CD4-positive, alpha-beta T cell treated with Interleukin-21 for 1 hour (primary cell): ENCODE measurements at regions not wholly inside any gene's neighbourhood (a gene's known extent, or its start where the extent isn't known, plus 50 kb on each side); places are given as distances from the start of the nearest gene placed in this dataset.

Source experiments
- DNase-seq: peaks from one replicate; pipeline ENCODE4 v3.0.0-alpha.2; 2020

DNA sequence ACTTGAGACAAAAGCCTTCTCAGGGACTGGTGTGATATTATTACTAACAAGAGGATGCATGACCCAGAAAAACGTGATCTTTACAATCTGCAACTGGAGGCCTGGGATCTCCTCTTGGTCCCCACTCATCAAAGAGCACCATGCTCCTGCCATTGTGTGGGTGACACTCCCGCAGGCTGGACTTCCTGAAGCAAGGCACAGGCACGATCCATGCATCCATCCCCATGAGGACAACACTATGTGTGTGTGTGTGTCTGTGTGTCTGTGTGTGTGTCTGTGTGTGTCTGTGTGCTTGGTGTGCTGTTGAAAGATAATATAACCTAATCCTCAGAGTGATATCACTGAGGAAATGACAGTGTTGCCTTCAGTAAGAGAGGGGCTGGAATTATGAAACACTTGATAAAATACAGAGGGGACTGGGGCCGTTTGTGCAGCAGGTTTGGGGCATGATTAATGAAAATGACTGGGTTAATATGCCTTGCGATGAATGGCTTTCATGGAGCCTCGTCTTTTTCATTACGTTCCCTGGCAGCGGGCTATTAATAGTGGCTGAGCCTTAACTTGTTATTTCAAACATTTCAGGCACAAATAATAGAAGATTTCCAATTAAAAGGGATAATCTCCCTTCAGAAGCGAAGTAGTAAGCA, 180.8 kb upstream of the TCERG1L start:
- DNase-seq = no peak

GRCh38 chr10:131493432-131493831, 181.9 kb upstream of the TCERG1L start:
- no peak for DNase-seq

DNA sequence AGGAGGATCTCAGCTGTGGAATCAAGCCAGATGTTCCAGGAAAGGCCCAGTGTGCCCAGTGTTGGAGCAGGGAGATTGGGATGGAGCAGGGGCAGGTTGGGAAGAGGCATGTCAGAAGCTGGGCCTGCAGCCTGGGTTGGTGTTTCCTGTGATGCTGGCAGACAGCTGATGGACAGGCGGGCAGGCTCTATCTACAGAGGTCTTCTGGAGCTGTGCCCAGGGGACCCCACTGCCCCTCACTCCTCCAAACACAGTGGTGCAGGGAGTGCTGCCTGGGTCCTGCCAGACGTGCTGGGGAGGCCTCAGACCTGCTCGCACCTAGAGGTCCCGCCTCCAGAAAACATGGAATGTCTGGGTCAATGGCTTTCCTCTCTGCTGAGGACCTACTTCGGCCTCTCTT, 182.9 kb upstream of the TCERG1L start:
- DNase-seq = no peak

GRCh38 chr10:131495224-131495623, 183.7 kb upstream of the TCERG1L start:
- DNase-seq = no peak

DNA sequence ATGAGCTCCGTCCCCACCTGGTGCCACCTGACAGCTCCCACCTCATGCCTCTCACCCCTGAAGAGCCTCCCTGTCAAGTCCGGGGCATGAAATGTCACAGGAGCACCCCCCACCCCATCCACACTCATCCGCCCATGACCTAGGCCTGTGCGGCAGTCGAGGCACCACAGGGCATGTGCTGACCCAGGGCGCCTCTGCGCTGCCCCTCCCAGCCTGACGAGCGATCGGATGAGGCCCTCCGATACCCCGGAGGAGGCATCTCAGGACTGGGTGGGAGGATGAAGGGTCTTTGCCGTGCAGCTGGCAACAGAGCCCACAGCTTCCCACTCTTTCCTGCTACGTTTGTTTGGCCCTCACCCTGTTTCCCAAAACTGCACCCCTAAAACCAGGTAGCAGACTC, 184.4 kb upstream of the TCERG1L start:
- no peak for DNase-seq

GRCh38 chr10:131496351-131497052, 185.0 kb upstream of the TCERG1L start:
- DNase-seq = no peak

DNA sequence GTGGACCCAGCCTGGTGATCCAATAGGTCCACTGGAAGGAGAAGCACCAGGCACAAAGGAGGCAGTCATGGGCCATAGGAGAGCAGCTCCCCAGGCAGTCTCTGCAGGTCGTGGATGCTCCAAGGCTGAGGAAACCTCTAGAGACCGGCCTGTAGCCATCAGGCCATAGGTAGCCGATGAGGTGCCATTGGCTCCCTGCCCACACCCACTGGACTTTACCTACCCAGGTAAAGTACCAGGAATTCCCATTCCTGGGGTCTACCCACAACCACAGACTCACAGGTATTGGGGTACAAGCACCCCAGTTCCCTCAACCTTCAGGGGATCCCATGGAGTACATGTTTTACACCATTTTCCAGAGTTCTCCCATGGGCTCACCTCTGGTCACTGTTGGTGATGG, 188.0 kb upstream of the TCERG1L start:
- DNase-seq = no peak

DNA sequence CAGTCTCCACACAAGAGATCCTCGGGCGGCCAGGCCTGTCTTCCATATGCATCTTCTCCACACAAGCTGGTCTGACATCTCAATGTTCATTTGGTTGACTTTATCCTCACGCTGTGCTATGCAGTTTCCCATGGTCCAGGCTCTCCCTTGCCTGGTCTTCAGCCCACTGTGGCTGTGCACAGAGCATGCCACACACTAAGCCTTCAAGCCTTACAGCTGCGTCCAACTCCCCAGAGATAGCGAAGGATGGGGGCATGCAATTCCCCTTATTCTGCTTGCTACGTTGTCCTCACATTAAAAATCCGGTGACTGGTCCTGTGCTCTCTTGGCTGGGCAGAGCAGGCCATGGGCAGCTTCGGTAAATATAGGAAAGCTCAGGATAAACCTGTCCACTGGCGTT, 188.7 kb upstream of the TCERG1L start:
- no peak for DNase-seq

DNA sequence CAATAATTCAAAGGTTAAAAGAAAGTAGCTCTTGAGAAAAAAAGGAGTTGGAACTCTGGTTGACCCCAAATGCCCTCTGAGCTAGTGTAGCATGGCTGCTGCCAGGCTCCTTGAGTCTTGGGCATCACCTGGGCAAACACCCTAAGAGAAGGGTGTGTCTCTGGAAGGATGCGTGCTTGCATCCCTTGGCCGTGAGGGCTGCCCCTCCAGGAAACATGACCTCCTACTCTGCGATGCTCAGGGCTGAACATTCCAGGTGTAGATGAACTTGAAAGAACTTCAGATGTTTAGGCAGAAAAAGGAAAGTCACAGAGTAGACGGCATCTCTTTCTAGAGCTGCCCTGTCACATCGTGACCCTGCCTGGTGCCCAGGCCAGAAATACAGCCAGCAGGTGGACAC, 189.4 kb upstream of the TCERG1L start:
- DNase-seq = no peak

- DNase-seq = no peak
Measured at GRCh38 chr10:131503992-131504391, 192.5 kb upstream of the TCERG1L start.

GRCh38 chr10:131511391-131511790, 199.9 kb upstream of the TCERG1L start:
- no peak for DNase-seq

DNA sequence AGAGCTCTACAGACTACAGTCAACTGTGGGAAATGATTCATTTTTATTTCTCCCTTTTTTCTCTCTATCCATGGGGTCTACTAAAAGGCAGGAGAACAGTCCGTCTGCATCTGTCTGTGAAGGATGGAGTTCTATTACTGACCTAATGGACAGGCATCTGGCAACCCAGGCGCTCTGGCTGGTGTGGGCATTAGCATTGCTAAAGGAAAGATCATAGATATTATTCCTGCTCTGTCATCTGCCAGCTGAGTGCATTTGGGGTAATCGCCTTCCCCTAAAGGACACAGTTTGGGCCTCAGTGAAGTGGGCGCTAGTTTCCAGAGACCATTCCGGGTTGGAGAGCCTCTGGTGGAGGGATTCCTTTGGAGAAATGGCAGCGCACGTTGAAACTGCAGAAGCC, 201.3 kb upstream of the TCERG1L start:
- no peak for DNase-seq

- DNase-seq = no peak
Measured at GRCh38 chr10:131513445-131513844, 201.9 kb upstream of the TCERG1L start.

GRCh38 chr10:131513901-131514300, 202.4 kb upstream of the TCERG1L start:
- no peak for DNase-seq

- DNase-seq = no peak
Measured at GRCh38 chr10:131514454-131514853, 202.9 kb upstream of the TCERG1L start.

DNA sequence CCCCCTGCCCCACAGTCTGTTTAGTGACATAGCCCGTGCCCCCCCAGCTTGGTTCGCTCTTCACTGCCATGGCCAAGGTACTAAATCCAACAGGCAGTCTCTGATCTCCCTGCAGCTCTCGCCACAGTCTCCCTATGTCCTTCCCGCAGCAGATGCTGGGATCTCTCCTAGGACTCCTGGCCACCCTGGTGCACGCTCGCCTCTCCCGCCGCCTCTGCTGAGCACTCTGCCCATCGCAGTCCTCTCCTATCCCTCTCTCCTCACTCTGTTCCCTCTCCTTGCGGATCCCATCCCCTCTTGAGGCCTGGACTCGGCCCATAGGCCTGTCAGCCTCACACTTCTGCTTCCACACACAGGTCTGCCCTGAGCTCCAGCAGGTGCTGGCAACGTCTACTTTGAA, 204.8 kb upstream of the TCERG1L start:
- no peak for DNase-seq

DNA sequence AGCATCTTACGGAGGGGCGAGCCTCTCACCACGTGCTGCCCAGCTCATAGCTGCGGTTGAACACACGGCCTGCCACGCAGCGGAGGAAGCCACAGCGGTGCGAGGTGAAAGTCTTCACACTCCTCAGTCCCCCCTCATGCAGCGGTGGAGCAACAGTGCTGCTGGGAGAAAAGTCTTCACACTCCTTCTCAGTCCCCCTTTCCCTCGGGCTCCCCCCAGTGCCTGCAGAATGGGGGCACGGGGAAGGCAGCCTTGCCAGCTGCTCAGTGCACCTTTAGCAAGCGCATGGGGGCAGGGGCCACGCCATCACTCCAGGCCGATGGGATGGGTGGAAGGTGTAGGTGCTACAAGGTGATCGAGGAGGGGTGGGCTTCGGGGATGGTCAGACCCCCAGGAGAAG, 206.3 kb upstream of the TCERG1L start:
- no peak for DNase-seq

- DNase-seq = no peak
Measured at GRCh38 chr10:131519723-131520605, 208.4 kb upstream of the TCERG1L start.

DNA sequence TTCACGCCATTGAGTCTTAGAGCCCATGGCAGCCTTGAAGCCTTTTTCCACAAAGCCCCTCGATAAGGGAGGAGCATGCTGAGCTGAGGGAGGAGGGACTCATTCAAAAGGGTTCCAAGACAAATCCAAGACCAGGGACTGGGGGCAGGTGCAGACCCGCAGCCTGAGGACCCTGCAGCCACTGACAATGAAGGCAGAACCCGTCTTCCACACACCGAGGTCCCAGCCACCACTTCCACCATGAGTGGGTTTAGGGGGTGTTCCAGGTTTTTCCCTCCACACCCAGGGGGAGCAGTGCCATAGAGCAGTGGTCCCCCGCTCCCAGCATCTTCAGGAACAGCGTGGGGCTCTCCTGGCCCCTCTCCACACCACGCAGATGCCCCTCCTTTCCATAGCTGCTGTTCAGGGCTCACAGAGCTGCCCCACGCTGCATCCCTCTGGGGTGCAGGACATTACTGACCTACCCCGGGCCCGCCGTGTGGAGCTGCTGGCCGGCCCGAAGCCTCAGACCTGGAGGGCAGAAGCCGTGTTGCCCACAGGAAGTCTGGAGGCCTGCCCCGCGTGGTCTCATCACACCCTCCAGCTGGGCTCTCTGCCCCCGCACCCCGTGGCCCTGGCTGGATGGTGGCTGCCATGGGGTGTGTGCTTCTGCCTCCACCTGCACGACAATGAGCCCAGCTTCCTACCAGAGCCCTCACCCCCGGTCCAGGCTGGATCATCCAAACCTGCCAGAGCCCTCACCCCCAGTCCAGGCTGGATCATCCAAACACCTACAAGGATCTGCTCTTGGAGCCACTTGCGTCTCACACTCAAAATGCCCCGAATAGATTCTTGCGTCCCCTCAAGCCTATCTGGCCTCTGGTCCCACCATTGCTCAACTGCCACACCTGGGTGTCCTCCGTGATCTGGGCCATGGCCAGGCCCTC, 220.0 kb upstream of the TCERG1L start:
- no peak for DNase-seq

- no peak for DNase-seq
Measured at GRCh38 chr10:131532291-131532690, 220.8 kb upstream of the TCERG1L start.

DNA sequence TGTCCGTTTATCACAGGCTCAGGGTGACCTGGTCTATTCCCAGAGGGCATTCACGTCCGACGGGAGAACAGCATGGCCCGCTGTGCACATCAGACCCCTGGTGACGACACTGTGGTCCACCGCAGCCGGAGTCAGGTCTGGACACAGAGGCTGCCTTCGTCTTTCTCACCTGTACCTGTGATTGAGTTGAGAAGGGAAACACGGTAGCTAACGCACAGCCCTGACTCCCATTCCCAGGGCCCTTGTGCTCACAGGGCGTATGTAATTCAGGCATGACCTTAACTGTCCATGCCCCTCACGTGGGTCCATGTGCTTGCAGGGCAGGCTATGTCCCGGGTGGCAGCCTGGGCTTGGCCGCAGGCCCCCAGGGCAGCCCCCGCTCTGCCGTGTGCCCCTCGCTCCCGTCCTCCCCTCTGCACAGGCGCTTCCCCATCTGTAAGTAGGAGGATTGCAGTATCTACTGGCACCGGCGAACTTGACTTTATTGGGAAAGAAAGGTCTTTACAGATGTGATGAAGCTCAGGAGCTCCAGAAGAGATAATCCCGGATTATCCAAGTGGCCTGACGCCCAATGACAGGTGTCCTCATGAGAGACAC, 221.3 kb upstream of the TCERG1L start:
- DNase-seq = no peak

GRCh38 chr10:131533846-131534526, 222.5 kb upstream of the TCERG1L start:
- no peak for DNase-seq
